Cardiac septum (tissue), 1 donor: ENCODE measurements at regions not wholly inside any gene's neighbourhood (a gene's known extent, or its start where the extent isn't known, plus 50 kb on each side); places are given as distances from the start of the nearest gene placed in this dataset.

Source experiments
- DNase-seq: peaks from one replicate; pipeline ENCODE4 v3.0.0-alpha.2; 2020; ENCODE audit warnings: low spot score
- intact Hi-C: fragments of 100-400 bp; cut with DNase I; formaldehyde crosslinking; loops from one replicate; pipeline ENCODE4 v1.14.0; 2022
- donor health status: DM: no; HTN: no; CAD: no.

DNA sequence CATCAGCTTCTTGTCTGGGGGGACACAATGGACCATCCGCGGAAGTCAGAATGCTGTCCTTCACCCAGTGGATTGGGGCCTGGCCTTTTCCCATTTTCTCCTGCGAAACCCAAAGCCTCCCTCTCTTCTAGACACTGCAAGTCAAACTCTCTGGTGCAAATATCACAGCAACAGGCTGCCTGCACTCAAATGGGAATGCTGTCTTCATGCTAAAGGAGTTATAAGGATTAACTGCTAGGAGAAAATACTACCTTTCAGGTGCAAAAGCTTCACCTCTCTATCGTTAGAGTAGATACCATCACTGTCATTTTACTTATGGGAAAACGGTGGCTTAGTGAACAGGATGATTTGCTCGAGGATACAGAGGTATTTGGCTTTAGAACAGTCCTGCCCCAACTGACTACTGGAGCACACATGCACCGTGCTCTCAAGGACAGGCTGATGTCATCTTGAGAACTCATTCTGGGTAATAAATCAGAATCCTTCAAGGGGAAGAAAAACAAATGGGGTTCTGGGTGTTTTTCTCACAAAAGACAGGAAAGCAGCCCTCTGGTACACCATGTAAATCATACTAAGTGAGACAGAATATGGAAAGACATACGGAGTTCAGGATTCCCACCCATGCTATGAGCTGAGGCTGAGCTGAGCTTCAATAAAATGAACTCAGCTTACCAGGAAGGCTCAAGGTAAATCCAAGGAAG is 100.9 kb downstream of the SAMD9 start:
- intact Hi-C loops: no loop called here
- no peak for DNase-seq

DNA sequence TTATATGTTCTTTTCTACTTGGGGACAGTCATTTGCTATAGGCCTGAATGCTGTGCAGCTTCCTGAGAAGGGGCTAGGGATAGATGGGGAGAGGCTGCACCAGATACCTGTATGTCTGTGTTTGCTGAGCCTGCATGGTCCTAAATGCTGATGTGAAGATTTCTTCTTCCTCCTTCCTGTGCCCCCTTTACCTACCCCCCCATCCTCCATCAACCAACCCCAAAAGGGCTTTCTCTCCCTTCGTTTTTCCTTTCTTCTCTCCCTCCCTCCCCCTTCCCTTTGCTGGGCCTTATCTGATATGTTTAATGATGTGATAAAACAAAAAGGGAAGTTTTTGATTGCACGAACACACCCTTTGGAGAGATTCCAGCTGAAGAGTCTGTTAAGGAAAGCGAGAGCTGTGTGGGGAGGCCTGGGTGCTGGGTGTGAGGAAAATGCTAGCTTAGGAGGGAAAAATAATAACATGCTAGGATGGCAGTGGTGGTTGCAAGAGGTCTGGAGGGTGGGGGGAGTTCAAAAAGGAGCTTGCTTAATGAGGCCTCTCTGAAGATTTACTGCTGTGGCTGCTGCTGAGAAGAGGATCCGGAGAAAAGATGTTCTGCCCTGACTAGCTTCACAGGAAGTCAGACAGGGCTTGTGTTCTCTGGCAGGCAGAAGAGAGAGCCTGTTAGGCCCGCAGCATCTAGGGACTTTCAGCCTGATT is 101.8 kb downstream of the SAMD9 start:
- intact Hi-C loops: no loop called here
- no peak for DNase-seq

DNA sequence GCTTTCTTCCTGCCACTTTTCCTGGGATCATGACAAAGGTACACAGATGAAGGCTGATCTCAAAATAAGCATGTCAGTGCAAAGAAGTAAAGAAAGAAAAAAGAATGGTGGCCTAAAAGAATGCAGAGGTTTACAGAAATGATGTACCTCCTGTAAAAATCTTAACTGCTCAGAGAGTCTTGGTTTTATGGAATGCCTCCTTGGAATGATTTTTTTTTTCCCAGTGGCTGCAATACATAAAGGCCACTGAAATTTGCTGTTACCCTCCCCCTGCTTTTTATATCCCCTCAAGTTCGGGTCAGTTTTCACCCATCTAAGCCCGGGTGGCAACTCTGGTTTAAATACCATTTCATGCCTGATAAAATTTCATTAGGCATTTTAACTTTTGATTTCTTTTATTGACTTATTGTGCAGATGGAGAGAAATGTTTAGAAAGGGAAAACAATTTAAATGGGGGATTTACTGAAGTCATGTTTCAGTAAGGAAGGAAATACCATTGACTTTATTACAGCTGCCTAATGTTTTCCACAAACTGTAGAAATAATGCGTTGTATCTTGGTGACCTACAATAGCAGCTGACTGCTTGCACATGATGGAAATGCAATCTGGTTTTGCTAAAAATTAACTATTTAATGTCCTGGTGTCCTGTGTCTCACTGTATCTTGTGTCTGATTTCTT is 102.5 kb downstream of the SAMD9 start:
- no peak for DNase-seq
- intact Hi-C loops: no loop called here

DNA sequence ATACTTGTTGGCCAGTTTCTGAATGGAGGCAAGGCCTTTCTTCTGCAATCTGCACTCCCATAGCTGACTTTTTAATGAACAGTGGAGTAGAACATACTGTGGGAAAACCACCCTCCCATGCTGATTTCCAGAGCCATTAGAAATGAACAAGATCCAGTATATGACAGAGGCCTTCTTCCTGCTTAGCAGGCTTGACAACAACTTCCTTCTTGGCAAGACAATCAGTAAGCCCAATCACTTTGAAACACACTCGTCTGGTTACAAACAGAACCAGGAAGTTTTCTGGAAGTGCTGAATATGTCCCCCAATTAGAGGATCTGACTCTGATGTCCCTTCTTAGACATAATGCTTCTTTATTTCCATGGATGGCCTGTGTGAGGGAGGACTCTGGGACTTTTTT is 103.4 kb downstream of the SAMD9 start:
- intact Hi-C loops: no loop called here
- DNase-seq: no peak

DNA sequence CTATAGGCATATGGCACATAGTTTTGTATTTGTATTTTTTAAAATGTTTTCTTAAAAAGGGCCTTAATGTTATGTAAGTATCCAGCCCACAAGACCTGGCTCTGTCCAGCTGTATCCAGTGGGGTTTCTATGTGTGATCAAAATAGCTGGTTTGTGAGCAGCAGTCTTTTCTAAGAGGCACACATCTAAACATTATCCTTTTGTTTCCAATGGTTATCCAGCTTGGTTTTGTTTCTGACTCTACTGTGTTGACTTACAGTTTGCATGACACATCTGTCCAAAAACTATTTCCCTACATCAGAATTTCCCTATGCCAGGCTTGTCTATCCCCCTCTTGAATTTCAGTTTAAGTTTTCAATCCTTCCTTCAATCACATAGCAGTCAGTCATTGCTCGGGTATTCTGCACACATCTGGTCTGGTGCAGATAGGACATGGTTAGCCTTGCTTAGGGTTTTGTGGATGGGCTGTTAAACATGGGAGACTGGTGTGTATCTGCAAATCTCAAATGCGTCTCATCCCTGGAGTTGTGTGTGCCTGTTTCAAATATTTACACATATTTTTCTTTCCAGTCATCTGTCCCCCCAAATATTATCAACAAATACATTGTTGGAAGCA is 104.2 kb downstream of the SAMD9 start:
- intact Hi-C loops: no loop called here
- no peak for DNase-seq

DNA sequence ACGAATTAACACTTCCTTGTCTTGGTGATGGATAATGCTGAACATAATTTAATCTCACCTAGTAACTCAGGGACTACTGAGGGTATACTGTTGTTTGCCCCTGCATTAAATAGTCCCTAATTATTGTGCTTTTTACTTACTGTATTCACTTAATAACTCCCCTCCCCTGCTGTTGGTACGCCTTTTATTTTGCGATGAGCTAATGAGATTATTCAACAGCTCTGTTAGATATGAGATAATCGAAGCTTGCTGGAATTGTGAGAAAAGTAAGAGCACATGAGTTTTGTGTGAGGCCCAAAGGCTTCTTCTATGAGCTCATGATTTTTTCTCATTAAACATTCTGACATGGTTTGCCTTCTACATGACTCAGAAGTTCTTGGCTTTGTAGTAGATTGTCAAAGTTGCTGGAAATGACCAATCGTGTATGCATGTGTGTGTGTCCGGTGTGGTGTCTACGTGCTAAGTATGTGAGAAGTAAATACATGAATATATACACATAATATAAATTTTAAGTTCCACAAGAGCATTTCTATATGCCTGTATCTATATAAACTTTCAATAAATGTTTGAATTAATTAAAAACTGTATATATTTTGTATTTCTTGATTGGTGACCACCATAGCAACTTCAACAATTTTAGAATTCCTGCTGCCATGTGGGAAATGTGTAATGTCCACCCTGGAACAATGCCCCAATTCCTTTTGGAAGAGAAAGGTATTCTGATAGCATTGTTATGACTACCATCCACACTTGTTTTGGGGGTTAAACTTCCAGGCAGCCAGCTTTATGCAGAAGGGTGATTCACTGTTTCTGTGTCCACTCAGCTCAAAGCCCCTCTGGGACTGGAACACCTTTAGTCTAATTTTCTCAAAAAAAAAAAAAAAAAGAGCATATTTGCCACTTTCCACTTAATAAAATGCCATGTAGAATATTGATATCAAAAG is 106.2 kb downstream of the SAMD9 start:
- no peak for DNase-seq
- intact Hi-C loops: no loop called here

DNA sequence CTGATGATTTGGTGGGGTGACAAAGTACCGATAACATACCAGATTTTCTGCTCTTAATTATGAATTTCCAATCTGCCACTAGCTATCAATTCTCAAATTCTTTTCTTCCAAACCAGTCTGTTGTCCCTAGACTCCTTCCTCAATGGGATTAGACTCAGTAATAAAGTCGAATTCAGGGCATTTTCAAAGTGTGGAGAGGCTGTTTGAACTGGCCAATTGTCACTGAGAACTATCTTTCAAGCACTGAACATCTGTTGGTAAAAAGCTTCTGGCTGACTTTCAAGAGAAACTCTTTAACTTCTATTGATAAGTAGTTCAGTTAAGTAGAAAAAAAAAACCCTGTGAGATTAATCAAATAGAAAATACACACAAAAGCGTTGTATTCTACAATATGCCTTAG is 108.9 kb downstream of the SAMD9 start:
- DNase-seq: no peak
- intact Hi-C loops: no loop called here

DNA sequence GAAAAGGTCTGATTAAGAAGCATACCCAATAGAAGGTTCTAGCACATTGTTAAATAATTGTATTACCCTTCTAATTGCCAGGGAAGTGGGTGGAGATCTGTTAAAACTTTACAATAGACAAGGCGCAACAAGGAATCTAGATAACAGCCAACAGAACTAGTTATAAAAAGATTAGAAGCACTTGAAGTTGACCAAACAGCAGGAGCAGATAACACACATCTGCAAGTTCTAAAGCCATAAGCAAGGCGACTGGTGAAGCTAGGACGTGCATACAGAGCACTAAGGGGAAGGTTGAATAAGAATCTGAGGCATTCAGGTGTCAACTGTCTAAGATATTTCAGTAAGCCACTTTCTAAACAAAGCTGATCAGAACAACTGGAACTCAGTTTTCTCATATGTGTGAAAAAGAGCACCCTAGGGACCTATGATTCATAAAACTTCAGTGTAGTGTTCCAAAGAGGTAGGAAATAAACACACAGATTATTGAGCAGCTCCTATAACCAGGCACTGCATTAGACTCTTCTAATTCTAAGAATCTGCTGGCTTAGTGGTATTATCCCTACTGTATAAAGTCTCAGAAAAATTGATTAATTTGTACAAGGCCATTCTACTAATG is 111.2 kb downstream of the SAMD9 start:
- DNase-seq: no peak
- intact Hi-C loops: no loop called here

DNA sequence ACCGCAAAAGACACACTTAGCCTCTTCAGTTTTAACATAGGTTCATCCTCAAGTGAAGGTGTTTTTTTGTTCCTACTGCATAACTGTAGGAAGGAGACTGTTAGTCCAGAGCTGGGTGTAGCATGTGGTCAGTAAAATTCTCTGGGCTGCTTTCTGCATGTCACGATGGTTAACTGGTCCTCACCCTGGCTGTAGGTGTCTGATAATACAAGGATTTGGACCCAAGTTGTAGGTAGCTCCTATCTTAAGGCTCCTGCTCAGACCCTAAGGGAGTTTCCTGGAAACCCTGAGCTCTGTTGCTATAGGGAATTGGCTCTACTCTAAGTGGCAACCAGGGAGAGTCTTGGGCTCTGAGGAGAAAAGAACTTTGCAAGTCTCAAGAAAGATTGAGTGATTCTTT is 112.9 kb downstream of the SAMD9 start:
- no peak for DNase-seq
- intact Hi-C loops: no loop called here

DNA sequence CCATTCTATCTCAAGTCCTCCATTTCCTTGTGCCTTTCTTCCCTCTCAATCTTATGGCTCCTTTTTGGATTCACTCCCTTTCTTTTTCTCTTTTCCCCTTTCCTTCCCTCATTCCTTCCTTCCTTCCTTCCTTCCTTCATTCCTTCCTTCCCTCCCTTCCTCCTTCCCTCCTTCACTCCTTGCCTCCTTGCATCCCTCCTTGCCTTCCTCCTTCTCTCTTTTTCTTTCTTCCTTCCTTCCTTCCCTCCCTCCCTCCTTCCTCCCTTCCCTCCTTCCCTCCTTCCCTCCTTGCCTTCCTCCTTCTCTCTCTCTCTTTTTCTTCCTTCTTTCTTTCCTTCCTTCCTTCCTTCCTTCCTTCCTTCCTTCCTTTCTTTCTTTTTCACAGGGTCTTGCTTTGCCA is 120.1 kb downstream of the SAMD9 start:
- intact Hi-C loops: no loop called here
- no peak for DNase-seq

DNA sequence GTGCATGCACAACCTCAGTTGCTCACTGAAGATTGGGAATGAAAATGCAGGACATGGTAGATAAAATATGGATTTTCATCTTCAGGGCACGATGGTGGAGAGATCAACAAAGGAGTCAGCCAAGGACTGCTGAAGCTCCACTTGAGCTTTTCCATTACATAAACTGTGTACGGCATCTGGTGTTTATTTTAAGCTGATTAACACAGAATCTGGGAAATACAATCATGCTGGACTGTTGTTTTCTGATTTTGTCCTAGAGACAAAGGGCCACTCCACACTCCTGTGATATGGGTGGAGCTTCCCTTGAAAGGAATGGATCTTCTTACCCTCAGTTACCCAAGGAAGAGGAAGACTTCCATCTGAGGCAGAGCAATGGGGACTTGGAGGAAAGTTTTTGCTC is 120.6 kb downstream of the SAMD9 start:
- intact Hi-C loops: no loop called here
- DNase-seq: no peak

DNA sequence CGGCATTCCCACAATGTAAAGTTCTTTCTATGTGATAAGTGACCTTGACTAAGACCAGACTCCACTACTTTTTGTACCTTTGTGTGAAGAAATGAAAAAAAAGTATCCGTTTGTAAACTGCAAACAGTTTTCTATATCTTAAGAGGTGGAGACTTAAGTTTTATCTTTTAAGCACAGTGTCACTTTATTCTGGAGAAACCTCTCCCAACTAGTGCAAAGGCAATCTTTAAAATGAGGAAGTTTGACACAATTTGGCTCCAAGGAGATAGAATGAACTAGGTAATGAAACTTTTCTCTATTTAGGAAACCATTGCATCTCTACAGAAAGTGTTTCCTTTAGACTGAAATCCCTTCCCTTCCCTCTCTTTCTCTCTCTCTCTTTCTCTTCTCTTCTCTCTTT is 122.9 kb downstream of the SAMD9 start:
- intact Hi-C loops: no loop called here
- no peak for DNase-seq

DNA sequence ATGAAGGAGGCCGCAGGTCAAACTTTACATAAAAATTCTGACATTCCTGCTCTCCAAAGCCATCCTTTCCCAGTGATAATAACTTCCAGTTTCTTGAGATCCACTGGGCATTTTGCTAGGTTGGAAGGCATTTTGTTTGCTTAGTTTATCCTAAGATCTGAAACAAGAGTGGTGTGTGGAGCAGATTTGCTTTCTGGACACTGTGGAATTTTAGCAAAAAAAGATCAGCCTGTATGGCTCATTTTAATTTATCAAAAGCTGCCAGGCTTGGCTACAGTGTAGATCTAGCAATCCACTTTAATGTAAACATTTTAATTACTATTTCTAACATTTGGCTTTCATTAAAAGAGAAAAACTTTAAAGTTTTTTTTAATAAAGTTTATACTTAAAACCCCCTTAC is 124.8 kb downstream of the SAMD9 start:
- intact Hi-C loops: no loop called here
- DNase-seq: no peak

DNA sequence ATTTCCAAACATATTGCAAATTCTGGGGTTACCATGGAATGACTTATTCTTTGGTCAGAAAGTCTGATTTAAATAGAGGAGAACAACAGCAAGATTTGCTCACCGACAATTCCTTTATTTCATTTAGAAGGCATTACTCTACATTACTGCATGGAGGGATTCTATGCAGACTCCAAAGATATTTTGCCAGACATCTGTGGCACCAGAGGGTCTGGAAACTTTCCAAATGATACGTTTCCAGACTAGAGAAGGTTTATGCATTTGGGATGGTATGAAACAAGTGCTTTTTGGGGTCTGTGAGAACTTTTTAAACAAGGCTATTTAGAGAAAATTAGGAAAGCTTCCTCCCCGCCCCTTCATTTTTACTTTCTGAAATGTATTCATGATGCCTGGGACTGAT is 125.3 kb downstream of the SAMD9 start:
- DNase-seq: no peak
- intact Hi-C loops: no loop called here

DNA sequence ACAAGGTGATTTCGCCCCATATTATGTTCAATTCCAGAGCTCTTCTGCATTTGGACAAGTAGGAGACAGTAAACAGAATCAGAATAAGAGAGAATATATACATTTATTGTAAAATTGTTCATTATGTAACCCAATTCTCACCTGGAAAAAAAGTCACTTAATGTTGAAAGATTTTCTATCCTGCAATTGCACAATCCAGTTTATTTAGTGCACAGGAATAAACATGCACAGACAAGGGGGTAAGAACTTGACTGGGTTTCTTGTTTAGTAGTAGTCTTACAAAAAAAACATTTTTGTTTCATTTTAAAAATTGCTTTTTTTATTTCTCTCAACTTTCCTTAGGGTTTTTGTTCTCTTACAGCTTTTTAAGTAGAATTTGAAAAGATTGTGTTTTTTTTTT is 126.6 kb downstream of the SAMD9 start:
- intact Hi-C loops: no loop called here
- DNase-seq: no peak

DNA sequence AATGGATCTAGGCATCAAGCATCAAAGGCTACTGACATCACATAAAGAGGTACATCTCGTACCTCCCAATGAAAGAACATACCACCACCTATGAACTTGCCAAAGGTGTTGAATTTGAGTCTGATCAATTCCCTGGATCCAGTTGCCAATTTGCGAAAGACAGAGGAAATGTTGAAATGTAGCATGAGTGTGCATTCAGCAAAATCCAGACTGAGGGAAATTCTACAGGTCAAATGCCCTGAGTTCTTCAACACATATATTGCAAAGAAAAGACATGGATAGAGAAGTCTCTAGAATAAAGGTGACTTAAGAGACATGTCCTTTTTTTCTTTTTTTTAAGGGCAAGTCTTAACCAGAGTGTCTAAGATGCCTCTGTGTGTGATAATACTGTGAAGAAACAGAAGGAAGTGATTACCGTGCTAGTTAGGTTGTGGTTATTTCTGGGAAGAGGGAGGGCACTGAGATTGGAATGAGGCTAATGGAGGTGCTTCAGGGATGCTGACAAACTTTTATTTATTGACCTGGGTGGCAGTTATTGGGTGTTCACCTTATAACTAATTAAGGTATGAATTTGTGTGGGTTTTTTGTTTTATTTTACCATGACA is 128.7 kb downstream of the SAMD9 start:
- intact Hi-C loops: loop anchor here (10.0 kb wide), 1 partner anchor 364 kb away; no protein-coding TSS in a partner anchor
- no peak for DNase-seq

DNA sequence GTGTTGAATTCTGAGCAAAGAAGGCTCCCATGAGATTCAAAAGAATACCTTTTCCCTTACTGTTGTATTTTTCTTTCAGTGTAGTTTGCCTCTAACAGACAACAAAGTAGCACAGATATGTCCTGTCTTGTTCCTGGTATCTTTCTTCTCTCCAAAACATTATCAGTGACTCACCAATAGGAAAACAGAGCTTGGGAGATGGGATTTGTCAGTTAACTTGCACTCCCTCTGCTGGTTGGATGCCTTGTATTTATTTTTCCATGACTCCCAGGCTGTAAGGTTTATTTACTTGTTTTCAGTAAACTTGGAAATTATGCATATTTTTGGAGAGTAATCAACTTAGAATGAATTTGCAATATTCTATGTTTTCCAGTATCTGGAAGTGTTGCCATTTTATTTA is 129.7 kb downstream of the SAMD9 start:
- DNase-seq: no peak
- intact Hi-C loops: loop anchor here (10.0 kb wide), 1 partner anchor 363 kb away; no protein-coding TSS in a partner anchor

DNA sequence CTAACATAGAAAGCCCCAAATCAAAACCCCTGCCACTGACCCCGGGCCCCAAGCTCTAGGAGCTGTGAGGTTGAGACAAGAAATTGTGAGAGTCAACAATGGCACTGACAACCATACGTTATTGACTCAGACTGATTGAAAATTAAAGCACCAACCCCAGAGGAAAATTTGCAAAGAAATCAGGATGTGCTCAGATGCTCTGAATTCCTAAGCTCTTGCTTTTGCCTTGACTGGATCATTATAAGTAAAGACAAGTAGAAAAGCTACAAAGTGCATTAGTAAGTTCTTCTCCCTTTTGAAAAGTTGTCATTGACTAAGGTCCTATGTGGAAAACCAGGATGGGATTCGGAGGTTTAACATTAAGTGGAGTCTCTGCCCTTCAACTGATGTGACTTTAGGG is 130.2 kb downstream of the SAMD9 start:
- intact Hi-C loops: loop anchor here (10.0 kb wide), 1 partner anchor 363 kb away; no protein-coding TSS in a partner anchor
- no peak for DNase-seq
